Breast epithelium (tissue), 3 donors: ENCODE measurements at regions not wholly inside any gene's neighbourhood (a gene's known extent, or its start where the extent isn't known, plus 50 kb on each side); places are given as distances from the start of the nearest gene placed in this dataset.
"Not testable (repeated sequence)": the region's sequence is repeated elsewhere in the genome, so short reads cannot be mapped to it uniquely, and the experiment has no call there.

ENCODE experiments used
- POLR2AphosphoS5 ChIP-seq, 3 donors: sonication (generic); formaldehyde crosslinking; IDR thresholded peaks; one replicate each; pipeline ENCODE4 v1.6.1; 2017; ENCODE audit warnings: antibody characterized with exemption in 3 of 3
- TF ChIP-seq, protein P1 (sequence below), 3 donors: fragments of 450-650 bp; IDR thresholded peaks; one replicate each; pipeline ENCODE4 v1.5.1; 2016 to 2017; ENCODE audit warnings: antibody characterized with exemption in 3 of 3, mild to moderate bottlenecking in 3 of 3, moderate library complexity in 3 of 3

DNA sequence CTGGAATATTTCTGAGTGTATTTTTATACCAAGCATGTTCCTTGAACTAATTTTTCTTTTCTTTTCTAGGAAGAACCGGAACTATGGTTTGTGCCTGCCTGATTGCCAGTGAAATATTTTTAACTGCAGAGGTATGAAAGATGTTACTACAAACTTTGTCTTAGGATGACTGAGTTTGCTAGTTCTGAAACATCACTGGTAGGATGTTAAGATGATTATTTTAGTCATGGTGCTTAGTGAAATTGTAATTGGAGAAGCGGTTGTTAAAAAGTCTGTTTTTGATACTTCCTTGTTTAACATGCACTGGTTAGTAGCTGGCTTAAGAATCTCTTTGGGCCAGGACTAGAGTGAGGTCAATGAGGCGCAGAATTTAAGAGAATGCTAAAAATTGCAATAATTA is 71.1 kb upstream of the HNRNPA1L2 start:
- TF ChIP-seq POLR2AphosphoS5 (IDR thresholded peaks at IDR 0.05) = not testable (repeated sequence)
- TF ChIP-seq, protein P1, sequence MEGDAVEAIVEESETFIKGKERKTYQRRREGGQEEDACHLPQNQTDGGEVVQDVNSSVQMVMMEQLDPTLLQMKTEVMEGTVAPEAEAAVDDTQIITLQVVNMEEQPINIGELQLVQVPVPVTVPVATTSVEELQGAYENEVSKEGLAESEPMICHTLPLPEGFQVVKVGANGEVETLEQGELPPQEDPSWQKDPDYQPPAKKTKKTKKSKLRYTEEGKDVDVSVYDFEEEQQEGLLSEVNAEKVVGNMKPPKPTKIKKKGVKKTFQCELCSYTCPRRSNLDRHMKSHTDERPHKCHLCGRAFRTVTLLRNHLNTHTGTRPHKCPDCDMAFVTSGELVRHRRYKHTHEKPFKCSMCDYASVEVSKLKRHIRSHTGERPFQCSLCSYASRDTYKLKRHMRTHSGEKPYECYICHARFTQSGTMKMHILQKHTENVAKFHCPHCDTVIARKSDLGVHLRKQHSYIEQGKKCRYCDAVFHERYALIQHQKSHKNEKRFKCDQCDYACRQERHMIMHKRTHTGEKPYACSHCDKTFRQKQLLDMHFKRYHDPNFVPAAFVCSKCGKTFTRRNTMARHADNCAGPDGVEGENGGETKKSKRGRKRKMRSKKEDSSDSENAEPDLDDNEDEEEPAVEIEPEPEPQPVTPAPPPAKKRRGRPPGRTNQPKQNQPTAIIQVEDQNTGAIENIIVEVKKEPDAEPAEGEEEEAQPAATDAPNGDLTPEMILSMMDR (IDR thresholded peaks at IDR 0.05) = not testable (repeated sequence)
